RWPE2 (cell line): ENCODE measurements at regions not wholly inside any gene's neighbourhood (a gene's known extent, or its start where the extent isn't known, plus 50 kb on each side); places are given as distances from the start of the nearest gene placed in this dataset.

Source experiments
- ATAC-seq: fragments of 200-7000 bp; cut with Tn5 transposase; 3 replicates; pipeline ENCODE4 v1.9.1; 2021; ENCODE audit warnings: low read depth
- DNase-seq: peaks from one replicate; pipeline ENCODE4 v3.0.0-alpha.2; 2020; ENCODE audit warnings: low spot score
- H3K27ac ChIP-seq: fragments of 450-650 bp; 2 replicates; pipeline ENCODE4 v1.5.1; 2017; ENCODE audit warnings: mild to moderate bottlenecking; ENCODE audit not compliant: poor library complexity, severe bottlenecking
- H3K27me3 ChIP-seq: fragments of 250-450 bp; sonication (Bioruptor Pico); 2 replicates; pipeline ENCODE4 v1.5.1; 2021; ENCODE audit warnings: mild to moderate bottlenecking, moderate library complexity; ENCODE audit not compliant: insufficient read depth, poor library complexity, severe bottlenecking
- H3K36me3 ChIP-seq: fragments of 250-450 bp; sonication (Bioruptor Pico); 2 replicates; pipeline ENCODE4 v1.5.1; 2020; ENCODE audit warnings: low read depth, mild to moderate bottlenecking, moderate library complexity
- H3K4me1 ChIP-seq: fragments of 250-450 bp; sonication (Bioruptor Pico); 2 replicates; pipeline ENCODE4 v1.5.1; 2021; ENCODE audit warnings: mild to moderate bottlenecking, moderate library complexity; ENCODE audit not compliant: insufficient read depth, poor library complexity, severe bottlenecking
- H3K4me3 ChIP-seq: fragments of 250-450 bp; sonication (Bioruptor Pico); 2 replicates; pipeline ENCODE4 v1.5.1; 2021; ENCODE audit warnings: mild to moderate bottlenecking, moderate library complexity; ENCODE audit not compliant: severe bottlenecking
- H3K9me3 ChIP-seq: fragments of 250-450 bp; sonication (Bioruptor Pico); 2 replicates; pipeline ENCODE4 v1.5.1; 2021; ENCODE audit warnings: mild to moderate bottlenecking, moderate library complexity; ENCODE audit not compliant: severe bottlenecking
- TF ChIP-seq, protein P1 (sequence below): fragments of 450-650 bp; IDR thresholded peaks from one replicate; pipeline ENCODE4 v1.5.1; 2017; ENCODE audit warnings: mild to moderate bottlenecking, moderate library complexity; ENCODE audit not compliant: poor library complexity, severe bottlenecking

DNA sequence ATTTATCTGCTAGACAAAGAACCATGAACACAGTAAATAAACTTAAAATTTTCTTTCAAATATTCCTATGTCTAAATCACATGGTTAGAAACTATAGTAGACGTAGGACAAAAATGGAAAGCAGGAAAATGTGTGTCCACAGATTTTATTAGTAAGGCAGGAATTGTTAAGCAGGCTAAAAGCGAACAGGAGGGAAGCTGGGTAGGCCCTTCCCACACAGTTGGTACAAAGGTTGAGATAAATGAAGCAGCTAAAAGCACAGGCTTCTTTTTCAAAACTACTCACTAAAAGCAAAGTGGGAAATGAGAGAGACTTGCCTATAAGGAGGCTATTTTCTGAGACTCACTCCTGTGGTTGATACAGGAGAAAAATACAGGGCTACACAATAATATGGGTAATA, 108.1 kb upstream of the PABPC4L start:
- TF ChIP-seq, protein P1, sequence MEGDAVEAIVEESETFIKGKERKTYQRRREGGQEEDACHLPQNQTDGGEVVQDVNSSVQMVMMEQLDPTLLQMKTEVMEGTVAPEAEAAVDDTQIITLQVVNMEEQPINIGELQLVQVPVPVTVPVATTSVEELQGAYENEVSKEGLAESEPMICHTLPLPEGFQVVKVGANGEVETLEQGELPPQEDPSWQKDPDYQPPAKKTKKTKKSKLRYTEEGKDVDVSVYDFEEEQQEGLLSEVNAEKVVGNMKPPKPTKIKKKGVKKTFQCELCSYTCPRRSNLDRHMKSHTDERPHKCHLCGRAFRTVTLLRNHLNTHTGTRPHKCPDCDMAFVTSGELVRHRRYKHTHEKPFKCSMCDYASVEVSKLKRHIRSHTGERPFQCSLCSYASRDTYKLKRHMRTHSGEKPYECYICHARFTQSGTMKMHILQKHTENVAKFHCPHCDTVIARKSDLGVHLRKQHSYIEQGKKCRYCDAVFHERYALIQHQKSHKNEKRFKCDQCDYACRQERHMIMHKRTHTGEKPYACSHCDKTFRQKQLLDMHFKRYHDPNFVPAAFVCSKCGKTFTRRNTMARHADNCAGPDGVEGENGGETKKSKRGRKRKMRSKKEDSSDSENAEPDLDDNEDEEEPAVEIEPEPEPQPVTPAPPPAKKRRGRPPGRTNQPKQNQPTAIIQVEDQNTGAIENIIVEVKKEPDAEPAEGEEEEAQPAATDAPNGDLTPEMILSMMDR: no peak
- Histone ChIP-seq H3K4me1 (no peaks in the 10 kb centered on the region), H3K9me3 (no peaks in the 10 kb centered on the region), H3K36me3 (no peaks in the 10 kb centered on the region), H3K27ac (no peak overlapping the region), H3K4me3 (no peak overlapping the region), H3K27me3 (no peaks in the 10 kb centered on the region)
- DNase-seq: no peak
- ATAC-seq: no peak

DNA sequence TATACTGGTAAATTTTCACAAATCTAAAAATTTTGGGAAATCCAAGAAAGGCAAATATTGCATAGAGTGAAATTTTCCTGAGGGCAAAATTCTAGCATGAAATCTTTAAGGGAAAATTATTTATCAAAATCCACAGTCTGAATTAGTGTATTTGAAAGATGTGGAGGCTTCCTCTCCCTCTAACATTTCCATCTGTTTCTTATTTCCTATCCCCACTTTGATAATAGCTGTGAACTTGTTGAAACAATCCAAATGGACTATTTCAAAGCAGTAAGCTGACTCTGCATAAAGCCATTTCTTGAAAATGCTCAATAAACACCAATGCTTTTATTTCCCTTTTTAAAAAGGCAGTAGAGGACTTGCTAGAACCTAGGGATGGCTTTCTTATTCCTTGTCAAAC, 107.3 kb upstream of the PABPC4L start:
- H3K4me1 ChIP-seq: no peaks in the 10 kb centered on the region
- H3K9me3 ChIP-seq: no peaks in the 10 kb centered on the region
- TF ChIP-seq, protein P1: no peak
- no peaks in the 10 kb centered on the region for H3K27me3 ChIP-seq
- ATAC-seq: no peak
- H3K36me3 ChIP-seq: no peaks in the 10 kb centered on the region
- DNase-seq: no peak
- H3K27ac ChIP-seq: no peak overlapping the region
- H3K4me3 ChIP-seq: no peak overlapping the region

DNA sequence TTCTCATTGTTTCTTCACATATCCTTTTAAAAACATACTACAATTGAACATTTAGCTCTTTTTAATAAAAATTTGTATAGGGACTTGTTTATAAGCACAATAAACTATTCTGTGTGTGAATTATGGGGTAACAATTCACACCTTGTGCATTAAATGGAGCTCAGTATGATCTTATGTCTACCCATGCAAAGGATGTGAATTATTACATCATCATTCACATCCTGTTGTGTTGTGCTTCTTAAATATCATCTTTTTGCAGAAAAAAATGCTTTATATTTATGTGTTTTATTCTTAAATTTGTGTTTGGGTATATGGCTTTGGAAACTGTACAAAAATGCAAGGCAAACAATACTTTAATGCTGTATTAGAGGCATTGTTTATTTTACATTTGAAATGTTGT, 96.7 kb upstream of the PABPC4L start:
- TF ChIP-seq, protein P1: no peak
- Histone ChIP-seq H3K27ac (no peak overlapping the region), H3K9me3 (no peaks in the 10 kb centered on the region), H3K27me3 (no peaks in the 10 kb centered on the region), H3K36me3 (no peaks in the 10 kb centered on the region), H3K4me1 (peaks cover 4% of the 10 kb centered on the region), H3K4me3 (no peak overlapping the region)
- no peak for DNase-seq
- ATAC-seq: no peak

DNA sequence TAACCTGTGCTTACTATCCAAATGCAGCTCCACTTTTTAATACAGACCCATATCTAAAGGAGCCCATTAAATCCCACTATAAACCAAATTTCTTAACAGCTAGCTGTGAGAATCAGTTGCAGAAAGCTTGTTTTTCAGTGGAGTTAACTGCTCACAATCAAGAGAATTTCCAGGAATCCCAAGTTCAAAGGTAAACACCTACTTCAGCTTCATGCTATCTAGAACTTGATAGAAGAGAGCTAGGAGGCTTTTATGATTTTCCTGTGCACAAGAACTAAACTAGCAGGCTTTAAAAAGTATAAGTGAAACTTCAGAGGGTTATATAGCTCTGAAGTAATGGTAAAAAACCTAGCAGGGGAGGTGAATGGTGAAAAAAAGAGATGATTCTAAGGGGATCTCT, 96.2 kb upstream of the PABPC4L start:
- no peak for DNase-seq
- TF ChIP-seq, protein P1: no peak
- no peak for ATAC-seq
- H3K27me3 ChIP-seq: no peaks in the 10 kb centered on the region
- no peak overlapping the region for H3K4me3 ChIP-seq
- H3K9me3 ChIP-seq: no peaks in the 10 kb centered on the region
- H3K36me3 ChIP-seq: no peaks in the 10 kb centered on the region
- peaks cover 4% of the 10 kb centered on the region for H3K4me1 ChIP-seq
- no peak overlapping the region for H3K27ac ChIP-seq

DNA sequence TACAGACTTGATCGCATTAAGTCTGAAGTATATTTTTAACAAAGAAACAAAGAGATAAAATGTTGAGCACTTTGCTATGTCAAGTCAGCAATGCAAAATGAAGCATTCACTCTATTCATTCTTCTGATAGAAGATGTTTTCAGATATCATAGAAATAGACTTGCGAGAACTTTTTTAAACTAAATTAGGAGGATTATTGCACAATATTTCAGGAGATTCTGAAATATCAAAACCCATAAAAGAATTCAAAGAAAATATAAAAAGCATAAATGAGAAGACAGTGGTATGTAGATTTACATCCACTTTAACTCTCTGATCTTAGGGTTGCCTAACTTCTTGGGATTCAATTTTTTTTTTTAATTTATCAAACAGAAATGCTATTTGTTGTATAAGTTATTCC, 81.1 kb upstream of the PABPC4L start:
- ATAC-seq: no peak
- Histone ChIP-seq H3K4me3 (no peak overlapping the region), H3K4me1 (no peaks in the 10 kb centered on the region), H3K9me3 (no peaks in the 10 kb centered on the region), H3K27ac (no peak overlapping the region), H3K27me3 (peaks cover 3% of the 10 kb centered on the region), H3K36me3 (no peaks in the 10 kb centered on the region)
- TF ChIP-seq, protein P1: no peak
- no peak for DNase-seq
